IMR-90 (cell line): ENCODE measurements at regions not wholly inside any gene's neighbourhood (a gene's known extent, or its start where the extent isn't known, plus 50 kb on each side); places are given as distances from the start of the nearest gene placed in this dataset.

ENCODE experiments used
- ATAC-seq: fragments of 200-7000 bp; cut with Tn5 transposase; 2 replicates; pipeline ENCODE4 v1.9.1; 2020; ENCODE audit warnings: low read depth, mild to moderate bottlenecking, moderate library complexity
- BruUV-seq: library from RNA; stranded (reverse); fragments of 400-500 nt; replicated peaks from 2 replicates; lab custom pipeline; 2021; lab: Mats Ljungman, UMichigan
- CTCF ChIA-PET: fragments of 300-600 bp; formaldehyde crosslinking; extraction: SDS; loops from one replicate; lab custom pipeline; 2021; ENCODE audit warnings: antibody characterized with exemption; lab: Yijun Ruan, JAX
- POLR2A ChIA-PET: fragments of 300-600 bp; sonication (Branson Sonifier 250); formaldehyde crosslinking; loops from one replicate; lab custom pipeline; 2022; ENCODE audit warnings: antibody characterized with exemption; ENCODE audit not compliant: unreplicated experiment; lab: Charles Lee
- DNase-seq: peaks from one replicate; pipeline ENCODE4 v3.0.0; 2013
- H2AFZ ChIP-seq: replicated peaks from 2 replicates; pipeline ENCODE3; 2013; ENCODE audit warnings: low read length, mild to moderate bottlenecking; ENCODE audit not compliant: poor library complexity
- H2AK5ac ChIP-seq: 2 replicates; pipeline ENCODE4 v1.6.1; 2013; ENCODE audit warnings: low read depth, low read length, inconsistent platforms
- H2AK9ac ChIP-seq: replicated peaks from 2 replicates; pipeline ENCODE3; 2013; ENCODE audit warnings: mild to moderate bottlenecking, low read depth, low read length, moderate library complexity; ENCODE audit not compliant: poor library complexity
- H2BK120ac ChIP-seq: 2 replicates; pipeline ENCODE4 v1.6.1; 2013; ENCODE audit warnings: low read depth, low read length, inconsistent platforms
- H2BK15ac ChIP-seq: 3 replicates; pipeline ENCODE4 v1.6.1; 2013; ENCODE audit warnings: low read depth, low read length, inconsistent platforms
- H2BK20ac ChIP-seq: 2 replicates; pipeline ENCODE4 v1.6.1; 2013; ENCODE audit warnings: low read depth, mild to moderate bottlenecking, inconsistent platforms, low read length, moderate library complexity
- H2BK5ac ChIP-seq: 2 replicates; pipeline ENCODE4 v1.6.1; 2013; ENCODE audit warnings: mild to moderate bottlenecking, low read depth, low read length, inconsistent platforms; ENCODE audit not compliant: poor library complexity, severe bottlenecking
- H3K14ac ChIP-seq: replicated peaks from 2 replicates; pipeline ENCODE4 v1.6.1; 2013; ENCODE audit warnings: low read depth, low read length, inconsistent platforms
- H3K18ac ChIP-seq: 2 replicates; pipeline ENCODE4 v1.6.1; 2013; ENCODE audit warnings: low read depth, low read length, control low read depth
- H3K23ac ChIP-seq: 2 replicates; pipeline ENCODE4 v1.6.1; 2013; ENCODE audit warnings: low read depth, low read length, inconsistent platforms
- H3K27ac ChIP-seq: 2 replicates; pipeline ENCODE4 v1.5.1; 2013; ENCODE audit warnings: mild to moderate bottlenecking, control low read depth, low read length; ENCODE audit not compliant: insufficient read depth
- H3K27me3 ChIP-seq: 2 replicates; pipeline ENCODE4 v1.6.1; 2013; ENCODE audit warnings: low read length; ENCODE audit not compliant: control insufficient read depth, insufficient read depth
- H3K36me3 ChIP-seq: 2 replicates; pipeline ENCODE4 v1.6.1; 2013; ENCODE audit warnings: low read length, mixed read lengths; ENCODE audit not compliant: control insufficient read depth, insufficient read depth
- H3K4ac ChIP-seq: 2 replicates; pipeline ENCODE4 v1.6.1; 2013; ENCODE audit warnings: low read depth, low read length, inconsistent platforms
- H3K4me1 ChIP-seq: 2 replicates; pipeline ENCODE4 v1.6.1; 2013; ENCODE audit warnings: low read length, mixed read lengths; ENCODE audit not compliant: control insufficient read depth, insufficient read depth
- H3K4me2 ChIP-seq: 2 replicates; pipeline ENCODE4 v1.6.1; 2013; ENCODE audit warnings: low read depth, mild to moderate bottlenecking, control low read depth, low read length, moderate library complexity
- H3K4me3 ChIP-seq: 2 replicates; pipeline ENCODE4 v1.5.1; 2013; ENCODE audit warnings: low read depth, mild to moderate bottlenecking, control low read depth, low read length, moderate library complexity; ENCODE audit not compliant: insufficient read depth
- H3K56ac ChIP-seq: 2 replicates; pipeline ENCODE4 v1.6.1; 2013; ENCODE audit warnings: low read length, inconsistent platforms; ENCODE audit not compliant: insufficient read depth; ENCODE audit errors: extremely low read depth
- H3K79me1 ChIP-seq, 2 experiments: 2 replicates each; pipeline ENCODE4 v1.6.1; 2013; ENCODE audit warnings: low read length in 2 of 2, inconsistent platforms in 1 of 2, low read depth in 1 of 2
- H3K9ac ChIP-seq: 2 replicates; pipeline ENCODE4 v1.6.1; 2013; ENCODE audit warnings: low read depth, low read length, control low read depth
- H3K9me1 ChIP-seq: 2 replicates; pipeline ENCODE4 v1.6.1; 2013; ENCODE audit warnings: low read length, inconsistent platforms; ENCODE audit not compliant: insufficient read depth
- H3K9me3 ChIP-seq: 2 replicates; pipeline ENCODE4 v1.6.1; 2013; ENCODE audit warnings: low read length; ENCODE audit not compliant: control insufficient read depth, insufficient read depth
- H4K20me1 ChIP-seq: 2 replicates; pipeline ENCODE4 v1.6.1; 2013; ENCODE audit warnings: low read length, inconsistent platforms; ENCODE audit not compliant: insufficient read depth
- H4K5ac ChIP-seq: 2 replicates; pipeline ENCODE4 v1.6.1; 2013; ENCODE audit warnings: mild to moderate bottlenecking, low read depth, low read length, control low read depth
- H4K8ac ChIP-seq, 2 experiments: 2 replicates each; pipeline ENCODE4 v1.6.1; 2013; ENCODE audit warnings: low read depth in 2 of 2, low read length in 2 of 2, control low read depth in 1 of 2, inconsistent platforms in 1 of 2
- H4K91ac ChIP-seq: 2 replicates; pipeline ENCODE4 v1.6.1; 2013; ENCODE audit warnings: low read depth, low read length, inconsistent platforms; ENCODE audit not compliant: insufficient read depth
- CEBPB ChIP-seq: IDR thresholded peaks from 2 replicates; pipeline ENCODE4 v1.6.1; 2012; ENCODE audit warnings: low read depth, low read length, improper control_type of control experiment
- CHD1 ChIP-seq: IDR thresholded peaks from 2 replicates; pipeline ENCODE4 v1.6.1; 2012; ENCODE audit warnings: low read depth, low read length, improper control_type of control experiment
- FOS ChIP-seq: fragments of 150-350 bp; IDR thresholded peaks from 2 replicates; pipeline ENCODE4 v1.6.1; 2016; ENCODE audit warnings: low read depth, low read length
- MAFK ChIP-seq: IDR thresholded peaks from 2 replicates; pipeline ENCODE4 v1.6.1; 2012; ENCODE audit warnings: low read depth, low read length, improper control_type of control experiment
- MAZ ChIP-seq: IDR thresholded peaks from 2 replicates; pipeline ENCODE4 v1.6.1; 2012; ENCODE audit warnings: low read depth, mild to moderate bottlenecking, low read length, improper control_type of control experiment, moderate library complexity, borderline replicate concordance
- MXI1 ChIP-seq: IDR thresholded peaks from 2 replicates; pipeline ENCODE4 v1.6.1; 2012; ENCODE audit warnings: low read depth, mild to moderate bottlenecking, low read length, moderate library complexity, borderline replicate concordance
- RCOR1 ChIP-seq: IDR thresholded peaks from 2 replicates; pipeline ENCODE4 v1.6.1; 2012; ENCODE audit warnings: mild to moderate bottlenecking, low read length, improper control_type of control experiment; ENCODE audit not compliant: insufficient replicate concordance
- SMC3 ChIP-seq: fragments of 150-350 bp; IDR thresholded peaks from 2 replicates; pipeline ENCODE4 v1.6.1; 2016; ENCODE audit warnings: low read depth, mild to moderate bottlenecking, antibody characterized with exemption, low read length, moderate library complexity
- WGBS, 2 experiments: methylation state at CpG; one replicate each; pipeline versions ENCODE4 v1.1.5 to v1.1.7; 2013; ENCODE audit warnings: missing lambda C conversion rate in 2 of 2; ENCODE audit not compliant: insufficient read length in 1 of 2; ENCODE audit errors: extremely low coverage in 2 of 2; 5-methylcytosine and 5-hydroxymethylcytosine counted together
- dilution Hi-C: fragments of 300-500 bp; cut with HindIII; formaldehyde crosslinking; loops from one replicate; pipeline ENCODE4 v1.14.3; 2018; ENCODE audit warnings: low sequenced_read_pairs; ENCODE audit not compliant: unreplicated experiment
- in situ Hi-C: fragments of 300-500 bp; cut with MboI; formaldehyde crosslinking; loops from 3 replicates; pipeline ENCODE4 v1.14.3; 2019; ENCODE audit warnings: low sequenced_read_pairs, inconsistent platforms, mixed read lengths
- intact Hi-C: fragments of 100-400 bp; cut with micrococcal nuclease; formaldehyde crosslinking; loops from 2 replicates; pipeline ENCODE4 v1.10.0; 2022

GRCh38 chr3:177596248-177596815 lies 399.1 kb upstream of the TBL1XR1 start:
- no peaks in the 10 kb centered on the region for H3K9me3 ChIP-seq
- in situ Hi-C loops (no loop called here), dilution Hi-C loops (no loop called here), intact Hi-C loops (loop anchor here (5.0 to 10.0 kb wide), 2 partner anchors 119 to 402 kb away; partner anchors contain the start of gene TBL1XR1)
- no peaks in the 10 kb centered on the region for H3K27me3 ChIP-seq
- peak; percentile 4; the same call in 1 of the 2 replicates for ATAC-seq
- peak overlapping the region; percentile 75 for H2BK20ac ChIP-seq
- H2BK15ac ChIP-seq = peak overlapping the region; percentile 57; the same call in 1 of the 3 replicates
- no peaks in the 10 kb centered on the region for H3K79me1 ChIP-seq
- peak overlapping the region; percentile 72 for H3K4ac ChIP-seq
- WGBS, 2 experiments = no CpG with 5 or more reads among the region's 3 CpGs
- H3K27ac ChIP-seq = peak overlapping the region; percentile 94
- no peak overlapping the region; the same call in 1 of the 2 replicates for H3K56ac ChIP-seq
- no peak overlapping the region for H3K9ac ChIP-seq
- peak overlapping the region; percentile 68 for H2BK120ac ChIP-seq
- BruUV-seq = no TSS peak
- peak overlapping the region; percentile 24; the same call in 1 of the 2 replicates for H3K4me2 ChIP-seq
- H3K4me1 ChIP-seq = peaks cover 16% of the 10 kb centered on the region
- CTCF ChIA-PET = no interaction called here
- peak overlapping the region; percentile 76 for H2BK5ac ChIP-seq
- peak overlapping the region; percentile 15; the same call in 1 of the 2 replicates for H3K23ac ChIP-seq
- H3K18ac ChIP-seq = peak overlapping the region; percentile 96
- H2AK9ac ChIP-seq = no peak overlapping the region
- no peaks in the 10 kb centered on the region for H3K36me3 ChIP-seq
- H2AFZ ChIP-seq = no peak overlapping the region
- peak overlapping the region; percentile 96 for H4K5ac ChIP-seq
- H4K20me1 ChIP-seq = no peaks in the 10 kb centered on the region
- peak overlapping the region; percentile 18 to 71 for H4K8ac ChIP-seq
- H3K9me1 ChIP-seq = peaks cover 10% of the 10 kb centered on the region
- no peak for DNase-seq
- TF ChIP-seq FOS (no peak), CHD1 (no peak), RCOR1 (no peak), MXI1 (no peak), MAFK (no peak), CEBPB (no peak), MAZ (no peak), SMC3 (no peak)
- H4K91ac ChIP-seq = peak overlapping the region; percentile 64
- no peak overlapping the region for H3K4me3 ChIP-seq
- H3K14ac ChIP-seq = peak overlapping the region; percentile 40
- peak overlapping the region; percentile 41 for H2AK5ac ChIP-seq
- POLR2A ChIA-PET = no interaction called here
